Mucosa of descending colon (tissue), 3 donors: ENCODE measurements at regions not wholly inside any gene's neighbourhood (a gene's known extent, or its start where the extent isn't known, plus 50 kb on each side); places are given as distances from the start of the nearest gene placed in this dataset.

Experiments used
- ATAC-seq: fragments of 200-7000 bp; cut with Tn5 transposase; one replicate; pipeline ENCODE4 v1.9.1; 2020; ENCODE audit warnings: mild to moderate bottlenecking, moderate library complexity
- DNase-seq, 3 donors: peaks; one replicate each; pipeline ENCODE4 v3.0.0-alpha.2; 2020
- H3K36me3 ChIP-seq: fragments of 200-600 bp; one replicate; pipeline ENCODE4 v1.8.0; 2021; ENCODE audit warnings: low read depth, mild to moderate bottlenecking
- H3K4me1 ChIP-seq: fragments of 200-600 bp; one replicate; pipeline ENCODE4 v1.8.0; 2021; ENCODE audit warnings: low read depth, mild to moderate bottlenecking
- H3K4me3 ChIP-seq: fragments of 200-600 bp; one replicate; pipeline ENCODE4 v1.8.0; 2021; ENCODE audit warnings: mild to moderate bottlenecking
- H3K9me3 ChIP-seq: fragments of 200-600 bp; one replicate; pipeline ENCODE4 v1.8.0; 2021; ENCODE audit warnings: mild to moderate bottlenecking
- CTCF ChIP-seq: fragments of 200-600 bp; IDR thresholded peaks from one replicate; pipeline ENCODE4 v1.8.0; 2022; ENCODE audit warnings: antibody characterized with exemption, mild to moderate bottlenecking
- intact Hi-C, 2 donors: fragments of 100-400 bp; cut with DNase I in 1 of 2; cut with micrococcal nuclease in 1 of 2; formaldehyde crosslinking; loops; one replicate each; pipeline versions ENCODE4 v1.11.0 to v1.11.1; 2022; cut with DNase I, micrococcal nuclease
- donor health status: DM: no; HTN: no; CAD: no; lungs with moderate emphysema.
- donor health status: DM: no; HTN: no; CAD: no.
- donor health status: DM: no; HTN: yes; CAD: no.

- intact Hi-C loops = no loop called here
- H3K9me3 ChIP-seq = no peaks in the 10 kb centered on the region
- no peak overlapping the region for H3K4me3 ChIP-seq
- no peaks in the 10 kb centered on the region for H3K4me1 ChIP-seq
- no peak for TF ChIP-seq CTCF
- no peaks in the 10 kb centered on the region for H3K36me3 ChIP-seq
- DNase-seq (no peak), ATAC-seq (no peak)
Measured at GRCh38 chr6:65876668-65877067, 169.6 kb upstream of the EYS start.

GRCh38 chr6:65852369-65852852 lies 145.4 kb upstream of the EYS start:
- no peaks in the 10 kb centered on the region for H3K9me3 ChIP-seq
- DNase-seq (no peak), ATAC-seq (no peak)
- TF ChIP-seq CTCF = no peak
- intact Hi-C loops = no loop called here
- no peaks in the 10 kb centered on the region for H3K36me3 ChIP-seq
- no peaks in the 10 kb centered on the region for H3K4me1 ChIP-seq
- no peak overlapping the region for H3K4me3 ChIP-seq

GRCh38 chr6:65830151-65830550 lies 123.1 kb upstream of the EYS start:
- H3K9me3 ChIP-seq = no peaks in the 10 kb centered on the region
- intact Hi-C loops = no loop called here

GRCh38 chr6:65819152-65819551 lies 112.1 kb upstream of the EYS start:
- intact Hi-C loops = no loop called here
- no peak for TF ChIP-seq CTCF
- H3K36me3 ChIP-seq = no peaks in the 10 kb centered on the region
- no peak for DNase-seq
- H3K9me3 ChIP-seq = no peaks in the 10 kb centered on the region
- H3K4me1 ChIP-seq = no peaks in the 10 kb centered on the region
- ATAC-seq = no peak
- H3K4me3 ChIP-seq = no peak overlapping the region

More at GRCh38 chr6:65830151-65830550, 123.1 kb upstream of the EYS start:
- DNase-seq = no peak
- no peak for TF ChIP-seq CTCF
- H3K4me3 ChIP-seq = no peak overlapping the region
- no peaks in the 10 kb centered on the region for H3K36me3 ChIP-seq
- no peaks in the 10 kb centered on the region for H3K4me1 ChIP-seq
- ATAC-seq = no peak

GRCh38 chr6:65818576-65818975 lies 111.5 kb upstream of the EYS start:
- no peaks in the 10 kb centered on the region for H3K4me1 ChIP-seq
- H3K9me3 ChIP-seq = no peaks in the 10 kb centered on the region
- DNase-seq (no peak), ATAC-seq (no peak)
- H3K36me3 ChIP-seq = no peaks in the 10 kb centered on the region
- intact Hi-C loops = no loop called here
- H3K4me3 ChIP-seq = no peak overlapping the region
- no peak for TF ChIP-seq CTCF

- intact Hi-C loops = no loop called here
- Histone ChIP-seq H3K9me3 (no peaks in the 10 kb centered on the region), H3K4me1 (no peaks in the 10 kb centered on the region), H3K36me3 (no peaks in the 10 kb centered on the region), H3K4me3 (no peak overlapping the region)
- ATAC-seq = no peak
- no peak for DNase-seq
- no peak for TF ChIP-seq CTCF
Measured at GRCh38 chr6:65816991-65817390, 110.0 kb upstream of the EYS start.
